MM.1S (cell line): ENCODE measurements at regions not wholly inside any gene's neighbourhood (a gene's known extent, or its start where the extent isn't known, plus 50 kb on each side); places are given as distances from the start of the nearest gene placed in this dataset.

Experiments used
- DNase-seq: peaks from one replicate; pipeline ENCODE4 v3.0.0-alpha.2; 2015
- H2AFZ ChIP-seq: fragments of 300-600 bp; sonication (generic); 2 replicates; pipeline ENCODE4 v1.6.0; 2016; ENCODE audit warnings: antibody characterized with exemption, low read length
- H3F3A ChIP-seq: fragments of 300-600 bp; sonication (generic); 2 replicates; pipeline ENCODE4 v1.6.1; 2016; ENCODE audit warnings: mild to moderate bottlenecking, antibody characterized with exemption, low read length, moderate library complexity, mixed read lengths; ENCODE audit not compliant: insufficient read depth
- H3K27ac ChIP-seq: fragments of 300-600 bp; sonication (generic); 2 replicates; pipeline ENCODE4 v1.5.1; 2016; ENCODE audit warnings: mild to moderate bottlenecking, low read length
- H3K27me3 ChIP-seq: fragments of 300-600 bp; sonication (generic); replicated peaks from 2 replicates; pipeline ENCODE4 v1.6.0; 2016; ENCODE audit warnings: low read length; ENCODE audit not compliant: insufficient read depth
- H3K36me3 ChIP-seq: fragments of 300-600 bp; sonication (generic); replicated peaks from 2 replicates; pipeline ENCODE4 v1.6.1; 2016; ENCODE audit warnings: mild to moderate bottlenecking, low read length, mixed read lengths; ENCODE audit not compliant: insufficient read depth
- H3K4me1 ChIP-seq: fragments of 300-600 bp; sonication (generic); 2 replicates; pipeline ENCODE4 v1.6.1; 2016; ENCODE audit warnings: low read length, mixed read lengths
- H3K4me2 ChIP-seq: fragments of 300-600 bp; sonication (generic); 2 replicates; pipeline ENCODE4 v1.6.0; 2016; ENCODE audit warnings: low read depth, low read length
- H3K4me3 ChIP-seq: fragments of 300-600 bp; sonication (generic); 2 replicates; pipeline ENCODE4 v1.5.1; 2016; ENCODE audit warnings: low read length, mixed read lengths
- H3K79me2 ChIP-seq: fragments of 300-600 bp; sonication (generic); 2 replicates; pipeline ENCODE4 v1.6.1; 2016; ENCODE audit warnings: mixed run types, low read length, mixed read lengths
- H3K9ac ChIP-seq: fragments of 300-600 bp; sonication (generic); 2 replicates; pipeline ENCODE4 v1.6.1; 2016; ENCODE audit warnings: low read length, mixed read lengths
- H3K9me2 ChIP-seq: fragments of 300-600 bp; sonication (generic); replicated peaks from 2 replicates; pipeline ENCODE4 v1.6.1; 2016; ENCODE audit warnings: mild to moderate bottlenecking, low read length, mixed read lengths; ENCODE audit not compliant: insufficient read depth
- H3K9me3 ChIP-seq: fragments of 300-600 bp; sonication (generic); replicated peaks from 2 replicates; pipeline ENCODE4 v1.6.1; 2016; ENCODE audit warnings: mild to moderate bottlenecking, low read length, mixed read lengths; ENCODE audit not compliant: insufficient read depth
- H4K20me1 ChIP-seq: fragments of 300-600 bp; sonication (generic); 2 replicates; pipeline ENCODE4 v1.6.1; 2016; ENCODE audit warnings: mild to moderate bottlenecking, low read length, moderate library complexity, mixed read lengths; ENCODE audit not compliant: insufficient read depth
- CTCF ChIP-seq: fragments of 300-600 bp; sonication (generic); IDR thresholded peaks from 2 replicates; pipeline ENCODE4 v1.5.1; 2016; ENCODE audit warnings: antibody characterized with exemption, low read length, mixed read lengths
- EZH2 ChIP-seq: fragments of 300-600 bp; sonication (generic); optimal IDR thresholded peaks from 2 replicates; pipeline ENCODE3; 2017; ENCODE audit warnings: low read depth, mild to moderate bottlenecking, antibody characterized with exemption, low read length, mixed read lengths
- EZH2phosphoT487 ChIP-seq: fragments of 300-600 bp; sonication (generic); IDR thresholded peaks from 2 replicates; pipeline ENCODE4 v1.6.1; 2018; ENCODE audit warnings: antibody characterized with exemption, low read length

DNA sequence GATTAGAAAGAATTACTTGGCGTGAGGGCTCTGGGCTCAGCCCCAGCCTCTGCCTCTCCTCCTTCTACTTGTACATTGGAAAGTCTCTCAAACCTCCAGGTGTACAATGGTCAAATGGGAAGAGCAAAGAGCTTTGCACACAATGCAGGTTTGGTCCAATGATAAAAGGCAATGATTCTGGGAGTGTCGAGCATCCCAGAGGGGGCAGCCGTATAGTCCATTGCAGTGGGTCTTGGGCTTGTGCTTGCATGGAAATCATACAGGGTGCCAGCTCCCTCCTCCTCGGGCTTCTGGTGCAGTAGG, 98.0 kb upstream of the NCK2 start:
- H3K9me3 ChIP-seq: no peaks in the 10 kb centered on the region
- H3F3A ChIP-seq: no peaks in the 10 kb centered on the region
- no peak overlapping the region for H3K27ac ChIP-seq
- no peak overlapping the region for H2AFZ ChIP-seq
- no peaks in the 10 kb centered on the region for H4K20me1 ChIP-seq
- TF ChIP-seq CTCF: no peak
- TF ChIP-seq EZH2phosphoT487: no peak
- no peak for TF ChIP-seq EZH2
- H3K27me3 ChIP-seq: no peaks in the 10 kb centered on the region
- H3K36me3 ChIP-seq: no peaks in the 10 kb centered on the region
- H3K9ac ChIP-seq: no peak overlapping the region
- H3K4me1 ChIP-seq: no peaks in the 10 kb centered on the region
- H3K79me2 ChIP-seq: no peaks in the 10 kb centered on the region
- no peak overlapping the region for H3K4me3 ChIP-seq
- no peaks in the 10 kb centered on the region for H3K9me2 ChIP-seq
- no peak overlapping the region for H3K4me2 ChIP-seq
- DNase-seq: no peak

DNA sequence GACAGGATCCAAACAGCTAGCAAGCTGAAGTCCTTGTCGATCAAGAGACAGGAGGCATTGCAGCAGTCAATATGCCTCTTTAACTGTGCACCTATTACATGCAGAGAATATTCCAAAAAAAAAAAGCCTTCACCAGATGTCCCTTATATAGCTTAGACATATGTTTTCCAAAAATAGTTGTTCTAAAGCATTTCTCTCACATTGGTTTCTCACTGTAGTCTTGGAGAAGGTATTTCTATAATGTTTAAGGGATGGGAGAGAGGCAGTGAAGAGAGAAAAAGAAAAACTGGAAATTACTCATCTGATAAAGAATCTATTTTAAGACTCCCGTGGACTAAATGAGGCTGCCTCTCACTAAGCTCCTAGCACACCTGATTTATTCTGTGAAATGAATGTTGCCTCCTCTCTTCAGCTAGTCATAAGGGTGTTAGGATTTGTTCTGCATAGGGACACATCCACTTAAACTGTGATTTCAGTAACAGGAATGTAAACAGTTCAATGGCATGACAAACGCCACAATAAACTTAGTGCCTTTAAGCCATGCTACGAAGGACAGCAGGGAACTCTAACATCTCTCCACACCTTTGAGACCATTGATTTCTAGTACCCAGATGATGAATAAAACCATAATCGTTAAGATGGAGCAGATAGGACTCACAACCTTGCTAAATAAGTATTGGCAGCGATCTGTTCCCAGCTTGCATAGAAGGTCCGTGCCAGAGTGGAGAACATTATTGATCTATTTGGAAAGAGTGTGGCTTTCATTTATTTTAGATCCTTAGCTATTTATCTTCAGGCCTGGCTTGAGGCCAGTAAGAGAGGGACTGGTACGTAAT, 98.6 kb upstream of the NCK2 start:
- no peak overlapping the region for H2AFZ ChIP-seq
- H3K4me2 ChIP-seq: no peak overlapping the region
- H3K27ac ChIP-seq: no peak overlapping the region
- no peak for DNase-seq
- H3K9me3 ChIP-seq: no peaks in the 10 kb centered on the region
- H3K4me3 ChIP-seq: no peak overlapping the region
- no peaks in the 10 kb centered on the region for H3K27me3 ChIP-seq
- H3K9me2 ChIP-seq: no peaks in the 10 kb centered on the region
- no peak overlapping the region for H3K9ac ChIP-seq
- H3F3A ChIP-seq: no peaks in the 10 kb centered on the region
- TF ChIP-seq EZH2 (no peak), EZH2phosphoT487 (no peak), CTCF (no peak)
- H3K36me3 ChIP-seq: no peaks in the 10 kb centered on the region
- no peaks in the 10 kb centered on the region for H3K4me1 ChIP-seq
- H3K79me2 ChIP-seq: no peaks in the 10 kb centered on the region
- H4K20me1 ChIP-seq: no peaks in the 10 kb centered on the region

- no peaks in the 10 kb centered on the region for H3F3A ChIP-seq
- H3K27me3 ChIP-seq: no peaks in the 10 kb centered on the region
- no peak overlapping the region for H3K4me3 ChIP-seq
- H3K36me3 ChIP-seq: no peaks in the 10 kb centered on the region
- H4K20me1 ChIP-seq: no peaks in the 10 kb centered on the region
- TF ChIP-seq CTCF (no peak), EZH2phosphoT487 (no peak), EZH2 (no peak)
- no peak for DNase-seq
- no peaks in the 10 kb centered on the region for H3K9me3 ChIP-seq
- H3K9ac ChIP-seq: no peak overlapping the region
- H3K79me2 ChIP-seq: no peaks in the 10 kb centered on the region
- H3K27ac ChIP-seq: no peak overlapping the region
- H3K9me2 ChIP-seq: no peaks in the 10 kb centered on the region
- no peak overlapping the region for H2AFZ ChIP-seq
- H3K4me2 ChIP-seq: no peak overlapping the region
- H3K4me1 ChIP-seq: no peaks in the 10 kb centered on the region
These were observed 99.4 kb upstream of the NCK2 start for GRCh38 chr2:105645031-105645937.
